HFF-Myc (cell line): ENCODE measurements at regions not wholly inside any gene's neighbourhood (a gene's known extent, or its start where the extent isn't known, plus 50 kb on each side); places are given as distances from the start of the nearest gene placed in this dataset.

Experiments
- DNase-seq: peaks from one replicate; pipeline ENCODE4 v3.0.0-alpha.2; 2011; ENCODE audit warnings: low read depth; ENCODE audit errors: extremely low read depth
- H3K4me3 ChIP-seq: replicated peaks from 2 replicates; pipeline ENCODE4 v1.5.1; 2011; ENCODE audit warnings: low read depth, mild to moderate bottlenecking, control low read depth, low read length
- TF ChIP-seq, protein P1 (sequence below): IDR thresholded peaks from 2 replicates; pipeline ENCODE4 v1.5.1; 2012; ENCODE audit warnings: mild to moderate bottlenecking, low read depth, low read length, control low read depth; ENCODE audit errors: missing control alignments

DNA sequence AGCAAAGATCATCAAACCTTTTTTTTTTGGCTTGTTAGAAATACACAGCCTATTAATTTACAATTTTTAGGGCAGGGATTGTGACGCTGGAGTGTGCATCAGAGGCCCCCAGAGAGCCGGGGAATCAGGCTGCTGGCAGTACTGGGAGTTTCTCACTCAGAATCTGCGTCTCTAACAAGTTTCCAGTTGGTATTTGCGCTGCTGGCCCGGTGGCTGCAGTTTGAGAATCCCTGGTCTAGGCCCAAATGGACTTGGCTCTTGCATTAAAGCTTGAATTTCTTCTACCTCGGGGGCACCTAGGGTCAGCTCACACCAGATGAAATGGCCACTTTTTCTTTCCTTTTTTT is 150.9 kb upstream of the CIBAR2 start:
- TF ChIP-seq, protein P1, sequence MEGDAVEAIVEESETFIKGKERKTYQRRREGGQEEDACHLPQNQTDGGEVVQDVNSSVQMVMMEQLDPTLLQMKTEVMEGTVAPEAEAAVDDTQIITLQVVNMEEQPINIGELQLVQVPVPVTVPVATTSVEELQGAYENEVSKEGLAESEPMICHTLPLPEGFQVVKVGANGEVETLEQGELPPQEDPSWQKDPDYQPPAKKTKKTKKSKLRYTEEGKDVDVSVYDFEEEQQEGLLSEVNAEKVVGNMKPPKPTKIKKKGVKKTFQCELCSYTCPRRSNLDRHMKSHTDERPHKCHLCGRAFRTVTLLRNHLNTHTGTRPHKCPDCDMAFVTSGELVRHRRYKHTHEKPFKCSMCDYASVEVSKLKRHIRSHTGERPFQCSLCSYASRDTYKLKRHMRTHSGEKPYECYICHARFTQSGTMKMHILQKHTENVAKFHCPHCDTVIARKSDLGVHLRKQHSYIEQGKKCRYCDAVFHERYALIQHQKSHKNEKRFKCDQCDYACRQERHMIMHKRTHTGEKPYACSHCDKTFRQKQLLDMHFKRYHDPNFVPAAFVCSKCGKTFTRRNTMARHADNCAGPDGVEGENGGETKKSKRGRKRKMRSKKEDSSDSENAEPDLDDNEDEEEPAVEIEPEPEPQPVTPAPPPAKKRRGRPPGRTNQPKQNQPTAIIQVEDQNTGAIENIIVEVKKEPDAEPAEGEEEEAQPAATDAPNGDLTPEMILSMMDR, result no peak
- H3K4me3 ChIP-seq, result no peak overlapping the region
- no peak for DNase-seq

DNA sequence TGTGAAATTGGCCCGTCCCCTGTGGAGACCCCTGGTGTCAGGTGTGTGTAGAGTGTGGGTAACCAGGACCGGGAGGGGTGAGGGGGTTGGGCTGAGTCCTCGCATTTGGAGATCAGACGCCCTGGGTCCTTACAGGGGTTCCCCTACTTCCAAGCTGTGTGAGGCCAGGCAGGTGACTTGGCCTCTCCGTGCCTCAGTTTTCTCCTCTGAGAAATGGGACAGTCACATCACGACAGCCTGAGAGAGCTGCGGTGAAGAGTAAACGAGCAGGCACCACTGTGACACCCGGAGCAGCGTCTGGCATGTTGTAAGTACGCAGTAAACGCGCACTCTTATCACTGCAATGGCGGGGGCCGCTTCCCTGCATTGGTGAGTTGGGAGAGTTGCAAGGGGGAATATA is 152.5 kb upstream of the CIBAR2 start:
- DNase-seq, result no peak
- no peak overlapping the region for H3K4me3 ChIP-seq
- TF ChIP-seq, protein P1, result no peak

DNA sequence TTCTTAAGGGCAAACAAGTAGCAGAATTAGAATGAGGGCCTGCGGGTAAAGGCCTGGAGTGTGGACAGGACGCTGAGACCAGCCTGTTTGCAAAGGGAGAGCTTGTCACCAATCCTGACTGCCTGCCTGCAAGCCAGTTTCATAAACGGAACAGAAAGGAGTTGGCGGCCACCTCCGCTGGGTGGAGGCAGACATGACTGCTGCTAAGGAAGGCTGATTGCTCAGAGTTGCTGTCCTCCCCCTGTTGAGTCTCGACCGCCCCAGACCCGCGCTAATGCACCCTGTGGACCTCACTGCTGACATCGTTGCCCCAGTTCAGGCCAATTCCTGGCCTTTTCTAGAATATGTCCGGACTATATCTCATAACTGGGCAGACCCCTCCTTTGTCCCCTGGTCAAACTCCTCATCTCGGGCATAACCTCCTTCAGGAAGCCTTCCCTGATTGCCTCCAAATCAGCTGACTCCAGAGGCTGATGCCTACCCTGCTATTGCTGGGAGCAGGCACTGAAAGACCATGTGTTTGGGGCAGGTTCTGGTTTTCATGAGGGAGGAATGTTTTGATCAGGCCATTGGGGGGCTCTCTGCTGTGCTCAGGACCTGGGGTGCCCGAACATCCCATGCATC is 153.0 kb upstream of the CIBAR2 start:
- no peak for DNase-seq
- TF ChIP-seq, protein P1, result no peak
- no peak overlapping the region for H3K4me3 ChIP-seq

DNA sequence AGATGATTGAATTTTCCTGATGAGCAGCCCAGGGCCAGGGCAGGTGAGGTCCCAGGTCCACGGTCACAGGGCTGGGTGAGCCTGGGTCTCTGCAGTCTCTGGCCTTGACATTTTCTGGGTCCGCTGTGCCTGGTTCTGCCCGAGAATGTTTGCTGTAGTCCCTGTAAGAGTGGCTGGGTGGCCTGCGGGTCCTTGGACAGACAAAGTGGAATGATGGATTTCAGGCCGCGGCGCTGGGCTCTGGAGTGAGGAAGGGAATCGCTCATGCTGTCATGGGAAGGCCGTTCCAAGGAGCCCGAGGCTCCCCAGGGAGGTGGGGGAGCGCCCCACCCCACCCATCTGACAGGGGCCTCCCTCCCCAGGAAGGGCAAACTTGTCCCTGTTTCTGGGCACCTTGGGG is 153.5 kb upstream of the CIBAR2 start:
- TF ChIP-seq, protein P1, result no peak
- no peak overlapping the region for H3K4me3 ChIP-seq
- DNase-seq, result no peak

DNA sequence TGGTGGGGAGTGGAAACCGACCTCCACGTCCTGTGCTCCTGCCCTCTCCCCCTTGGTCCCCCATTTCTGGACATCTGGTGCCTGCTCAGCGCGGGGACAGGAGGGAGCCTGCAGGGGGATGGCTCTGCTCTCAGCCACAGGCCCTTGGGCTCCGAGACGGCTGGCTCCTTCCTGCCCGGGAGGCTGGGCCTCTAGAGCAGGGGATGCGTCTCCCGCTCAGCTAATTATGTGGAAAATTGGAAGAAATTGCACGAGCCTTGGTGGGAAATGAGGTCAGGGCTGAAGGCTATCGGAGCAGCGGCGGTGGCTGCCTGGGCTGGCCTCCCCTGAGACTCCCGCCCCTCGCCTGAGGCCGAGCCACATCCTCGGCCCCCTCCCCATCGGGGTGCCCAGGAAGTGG is 154.6 kb upstream of the CIBAR2 start:
- TF ChIP-seq, protein P1, result no peak
- no peak for DNase-seq

DNA sequence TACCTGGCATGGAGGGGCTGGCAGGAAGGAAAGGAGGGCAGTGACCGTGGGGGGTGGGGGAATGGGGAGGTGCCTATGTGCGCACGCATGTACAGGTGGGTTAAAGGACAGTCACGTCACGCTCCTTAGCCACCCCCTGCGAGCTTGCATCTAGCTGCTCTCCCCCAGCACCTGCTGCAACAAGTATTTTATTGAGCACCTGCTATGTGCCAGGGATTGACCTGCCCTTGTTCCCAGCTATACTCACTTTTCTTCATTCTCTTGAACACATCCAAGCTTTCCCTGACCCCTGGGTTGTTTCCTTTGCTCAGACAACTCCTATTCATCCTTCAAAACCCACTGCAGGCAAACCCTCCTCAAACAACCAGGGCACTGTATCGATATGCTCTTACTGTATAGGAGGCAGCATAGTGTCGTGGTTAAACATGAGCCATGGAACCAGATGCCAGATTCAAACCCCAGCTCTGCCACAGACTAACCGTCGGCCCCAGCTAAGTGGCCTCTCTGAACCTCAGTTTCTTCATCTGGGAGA is 155.2 kb upstream of the CIBAR2 start:
- DNase-seq, result no peak
- no peak overlapping the region for H3K4me3 ChIP-seq
- TF ChIP-seq, protein P1, result no peak

More for the DNA sequence above, 154.6 kb upstream of the CIBAR2 start:
- no peak overlapping the region for H3K4me3 ChIP-seq

DNA sequence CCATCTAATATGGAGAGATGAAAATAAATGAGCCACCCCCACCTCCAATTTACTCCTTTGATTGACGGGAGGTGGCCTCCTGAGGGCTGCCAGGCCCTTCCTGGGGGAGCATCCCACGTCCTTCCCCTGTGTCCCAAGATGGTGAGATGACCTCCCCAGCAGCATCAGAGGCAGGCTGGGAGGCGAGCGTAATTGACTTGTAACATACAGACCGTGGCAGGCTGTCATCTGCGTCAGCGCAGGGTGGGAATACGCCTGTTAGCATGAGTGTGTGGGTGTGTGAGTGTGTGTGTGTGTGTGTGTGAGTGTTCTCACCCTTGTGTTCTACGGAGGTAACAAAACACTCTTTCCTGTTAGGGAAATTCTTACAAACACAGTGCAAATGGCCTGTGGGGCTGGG is 156.9 kb upstream of the CIBAR2 start:
- TF ChIP-seq, protein P1, result no peak
- H3K4me3 ChIP-seq, result no peak overlapping the region
- no peak for DNase-seq
